ENCODE measurements at regions not wholly inside any gene's neighbourhood (a gene's known extent, or its start where the extent isn't known, plus 50 kb on each side); places are given as distances from the start of the nearest gene placed in this dataset.

DNA sequence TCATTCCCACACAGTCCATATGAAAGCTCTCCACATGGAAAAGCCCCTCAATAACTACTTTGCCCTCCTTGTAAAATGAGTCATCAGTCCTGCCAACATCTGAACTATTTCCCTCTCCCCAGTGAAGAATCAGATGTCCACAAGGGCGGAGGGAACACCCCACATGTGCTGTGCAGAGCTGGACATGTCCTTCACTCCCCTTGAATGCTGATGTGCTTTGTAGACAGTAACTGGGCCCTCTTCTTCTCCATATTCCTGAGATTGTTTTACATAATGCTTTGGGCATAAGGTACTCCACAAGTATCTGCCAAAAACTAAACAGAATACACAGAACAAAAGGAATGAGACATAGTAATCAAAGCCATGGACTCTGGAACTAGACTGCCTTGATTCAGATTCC lies 879.4 kb downstream of the BCL11A start:
- no peak overlapping the region for H3K9ac ChIP-seq (ENCODE audit: extremely low read depth, low read length, poor library complexity, severe bottlenecking)
- H3K36me3 ChIP-seq (ENCODE audit: control insufficient read depth, insufficient read depth, low read length) = no peaks in the 10 kb centered on the region
- no peak overlapping the region for H3K27ac ChIP-seq (ENCODE audit: low read depth, low read length)
- no peaks in the 10 kb centered on the region for H3K4me1 ChIP-seq (ENCODE audit: control insufficient read depth, insufficient read depth, low read length)
- Mint-ChIP-seq H3K4me3 (no peak overlapping the region), H3K27me3 (ENCODE audit: insufficient read depth) (no peaks in the 10 kb centered on the region), H3K9me3 (no peaks in the 10 kb centered on the region), H3K36me3 (ENCODE audit: low read depth) (no peaks in the 10 kb centered on the region), H3K27ac (no peak overlapping the region), H3K4me1 (no peaks in the 10 kb centered on the region)
- H3K4me3 ChIP-seq (ENCODE audit: low read length) = no peak overlapping the region
- H3K9me3 ChIP-seq (ENCODE audit: control insufficient read depth, low read length) = no peaks in the 10 kb centered on the region
- no peak for DNase-seq
- H3K27me3 ChIP-seq (ENCODE audit: control insufficient read depth, insufficient read depth, low read length, poor library complexity, severe bottlenecking) = no peaks in the 10 kb centered on the region
- TF ChIP-seq, protein P1, sequence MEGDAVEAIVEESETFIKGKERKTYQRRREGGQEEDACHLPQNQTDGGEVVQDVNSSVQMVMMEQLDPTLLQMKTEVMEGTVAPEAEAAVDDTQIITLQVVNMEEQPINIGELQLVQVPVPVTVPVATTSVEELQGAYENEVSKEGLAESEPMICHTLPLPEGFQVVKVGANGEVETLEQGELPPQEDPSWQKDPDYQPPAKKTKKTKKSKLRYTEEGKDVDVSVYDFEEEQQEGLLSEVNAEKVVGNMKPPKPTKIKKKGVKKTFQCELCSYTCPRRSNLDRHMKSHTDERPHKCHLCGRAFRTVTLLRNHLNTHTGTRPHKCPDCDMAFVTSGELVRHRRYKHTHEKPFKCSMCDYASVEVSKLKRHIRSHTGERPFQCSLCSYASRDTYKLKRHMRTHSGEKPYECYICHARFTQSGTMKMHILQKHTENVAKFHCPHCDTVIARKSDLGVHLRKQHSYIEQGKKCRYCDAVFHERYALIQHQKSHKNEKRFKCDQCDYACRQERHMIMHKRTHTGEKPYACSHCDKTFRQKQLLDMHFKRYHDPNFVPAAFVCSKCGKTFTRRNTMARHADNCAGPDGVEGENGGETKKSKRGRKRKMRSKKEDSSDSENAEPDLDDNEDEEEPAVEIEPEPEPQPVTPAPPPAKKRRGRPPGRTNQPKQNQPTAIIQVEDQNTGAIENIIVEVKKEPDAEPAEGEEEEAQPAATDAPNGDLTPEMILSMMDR (conservative IDR thresholded peaks at IDR 0.05) = no peak
- WGBS, 2 experiments (ENCODE audit: insufficient coverage in 1 of 2, insufficient read length in 1 of 2) = 91% methylated on average over 1 of the region's 1 CpG; no CpG with 5 or more reads in 1 of the 2 experiments

DNA sequence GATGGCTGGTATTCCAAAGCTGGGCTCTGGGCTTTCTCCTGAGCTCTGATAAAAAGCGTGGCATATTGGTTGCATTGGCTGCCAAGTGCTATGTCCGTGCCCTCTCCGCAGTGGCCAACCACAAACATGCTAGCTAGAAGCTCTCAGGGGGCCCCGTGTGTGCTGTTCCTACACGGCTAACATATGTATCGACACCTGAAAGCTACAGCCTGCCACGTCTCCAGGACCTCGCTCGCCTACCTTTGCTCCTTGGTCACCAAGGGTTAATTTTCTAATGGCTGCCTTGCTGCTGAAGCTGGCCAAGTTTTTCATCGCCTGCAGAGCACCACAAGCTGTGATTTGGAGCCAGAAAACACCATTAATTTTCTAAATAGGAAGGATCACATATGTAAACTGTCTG lies 888.4 kb downstream of the BCL11A start:
- H3K9me3 ChIP-seq (ENCODE audit: control insufficient read depth, low read length) = no peaks in the 10 kb centered on the region
- H3K4me3 Mint-ChIP-seq = no peak overlapping the region

DNA sequence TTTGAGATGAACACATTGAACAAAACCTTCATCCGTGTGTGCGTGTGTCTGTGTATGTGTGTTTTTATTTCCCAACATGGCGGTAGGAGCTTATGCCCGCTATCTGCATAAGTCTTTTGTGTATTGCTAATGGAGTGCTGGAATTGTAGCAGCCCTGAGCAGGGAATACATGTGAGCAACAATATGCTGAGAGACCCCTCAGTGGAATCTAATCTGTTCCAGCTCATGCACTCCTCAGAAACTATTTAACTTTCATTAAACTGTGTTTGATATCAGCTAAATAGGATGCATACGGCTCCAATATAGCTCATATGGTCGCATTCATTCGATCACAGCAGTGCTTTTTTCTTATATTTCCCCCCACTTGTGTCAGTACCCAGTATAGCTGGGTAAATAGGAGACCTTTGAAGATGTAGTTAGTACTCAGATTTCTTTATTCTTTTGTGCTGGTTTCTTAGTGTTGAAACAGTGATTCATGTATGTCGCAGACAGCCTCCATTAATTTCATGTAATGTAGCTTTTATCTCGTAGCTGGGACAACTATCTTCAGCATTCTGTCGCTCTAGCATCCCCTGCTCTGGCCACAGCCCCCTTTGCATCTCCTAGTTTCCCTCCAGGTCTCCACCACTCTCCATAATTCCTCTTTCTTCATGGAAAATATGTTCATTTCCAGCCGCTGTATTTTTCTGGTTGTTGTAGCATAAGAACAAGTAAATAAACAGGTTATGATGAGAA lies 891.2 kb downstream of the BCL11A start:
- Histone ChIP-seq H3K4me1 (ENCODE audit: control insufficient read depth, insufficient read depth, low read length) (no peaks in the 10 kb centered on the region), H3K4me3 (ENCODE audit: low read length) (no peak overlapping the region), H3K9ac (ENCODE audit: extremely low read depth, low read length, poor library complexity, severe bottlenecking) (no peak overlapping the region), H3K9me3 (ENCODE audit: control insufficient read depth, low read length) (no peaks in the 10 kb centered on the region), H3K36me3 (ENCODE audit: control insufficient read depth, insufficient read depth, low read length) (no peaks in the 10 kb centered on the region), H3K27ac (ENCODE audit: low read depth, low read length) (peak overlapping the region; percentile 68), H3K27me3 (ENCODE audit: control insufficient read depth, insufficient read depth, low read length, poor library complexity, severe bottlenecking) (no peaks in the 10 kb centered on the region)
- H3K36me3 Mint-ChIP-seq (ENCODE audit: low read depth) = no peaks in the 10 kb centered on the region
- TF ChIP-seq, protein P1 (conservative IDR thresholded peaks at IDR 0.05) = no peak
- H3K4me3 Mint-ChIP-seq = no peak overlapping the region
- 87 to 90% methylated on average over 4 to 11 of the region's 11 CpGs for WGBS, 2 experiments (ENCODE audit: insufficient coverage in 1 of 2, insufficient read length in 1 of 2)
- H3K27ac Mint-ChIP-seq = no peak overlapping the region
- H3K4me1 Mint-ChIP-seq = peaks cover 4% of the 10 kb centered on the region
- no peaks in the 10 kb centered on the region for H3K9me3 Mint-ChIP-seq
- H3K27me3 Mint-ChIP-seq (ENCODE audit: insufficient read depth) = no peaks in the 10 kb centered on the region
- no peak for DNase-seq

More for the DNA sequence above, 888.4 kb downstream of the BCL11A start:
- Histone ChIP-seq H3K27ac (ENCODE audit: low read depth, low read length) (no peak overlapping the region), H3K9ac (ENCODE audit: extremely low read depth, low read length, poor library complexity, severe bottlenecking) (no peak overlapping the region), H3K4me1 (ENCODE audit: control insufficient read depth, insufficient read depth, low read length) (no peaks in the 10 kb centered on the region), H3K27me3 (ENCODE audit: control insufficient read depth, insufficient read depth, low read length, poor library complexity, severe bottlenecking) (no peaks in the 10 kb centered on the region), H3K36me3 (ENCODE audit: control insufficient read depth, insufficient read depth, low read length) (no peaks in the 10 kb centered on the region), H3K4me3 (ENCODE audit: low read length) (no peak overlapping the region)
- Mint-ChIP-seq H3K36me3 (ENCODE audit: low read depth) (no peaks in the 10 kb centered on the region), H3K27me3 (ENCODE audit: insufficient read depth) (no peaks in the 10 kb centered on the region), H3K27ac (no peak overlapping the region), H3K4me1 (peaks cover 4% of the 10 kb centered on the region), H3K9me3 (no peaks in the 10 kb centered on the region)
- WGBS, 2 experiments (ENCODE audit: insufficient coverage in 1 of 2, insufficient read length in 1 of 2) = 92 to 94% methylated on average over 9 to 10 of the region's 10 CpGs
- TF ChIP-seq, protein P1 (conservative IDR thresholded peaks at IDR 0.05) = no peak
- no peak for DNase-seq

All from endodermal cell (in vitro differentiated cells).